ENCODE measurements at regions not wholly inside any gene's neighbourhood (a gene's known extent, or its start where the extent isn't known, plus 50 kb on each side); places are given as distances from the start of the nearest gene placed in this dataset.

GRCh38 chr21:15254111-15254510 lies 189.3 kb upstream of the NRIP1 start:
- TF ChIP-seq ZFP30 (CRISPR knock-in tag; IDR thresholded peaks at IDR 0.05) (no peak), ESRRG (CRISPR knock-in tag; IDR thresholded peaks at IDR 0.05) (no peak), ZNF8 (CRISPR knock-in tag; IDR thresholded peaks at IDR 0.05) (no peak), ZNF565 (CRISPR knock-in tag; conservative IDR thresholded peaks at IDR 0.05; ENCODE audit: low read depth) (no peak), TCF4 (CRISPR knock-in tag; IDR thresholded peaks at IDR 0.05; ENCODE audit: borderline replicate concordance) (no peak), ARNTL (CRISPR knock-in tag; IDR thresholded peaks at IDR 0.05; ENCODE audit: borderline replicate concordance, low read depth) (no peak)
- TF ChIP-seq, protein P1, sequence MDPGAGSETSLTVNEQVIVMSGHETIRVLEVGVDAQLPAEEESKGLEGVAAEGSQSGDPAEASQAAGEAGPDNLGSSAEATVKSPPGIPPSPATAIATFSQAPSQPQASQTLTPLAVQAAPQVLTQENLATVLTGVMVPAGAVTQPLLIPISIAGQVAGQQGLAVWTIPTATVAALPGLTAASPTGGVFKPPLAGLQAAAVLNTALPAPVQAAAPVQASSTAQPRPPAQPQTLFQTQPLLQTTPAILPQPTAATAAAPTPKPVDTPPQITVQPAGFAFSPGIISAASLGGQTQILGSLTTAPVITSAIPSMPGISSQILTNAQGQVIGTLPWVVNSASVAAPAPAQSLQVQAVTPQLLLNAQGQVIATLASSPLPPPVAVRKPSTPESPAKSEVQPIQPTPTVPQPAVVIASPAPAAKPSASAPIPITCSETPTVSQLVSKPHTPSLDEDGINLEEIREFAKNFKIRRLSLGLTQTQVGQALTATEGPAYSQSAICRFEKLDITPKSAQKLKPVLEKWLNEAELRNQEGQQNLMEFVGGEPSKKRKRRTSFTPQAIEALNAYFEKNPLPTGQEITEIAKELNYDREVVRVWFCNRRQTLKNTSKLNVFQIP (CRISPR knock-in tag; IDR thresholded peaks at IDR 0.05; ENCODE audit: borderline replicate concordance, low read depth), result no peak
- TF ChIP-seq, protein P2, sequence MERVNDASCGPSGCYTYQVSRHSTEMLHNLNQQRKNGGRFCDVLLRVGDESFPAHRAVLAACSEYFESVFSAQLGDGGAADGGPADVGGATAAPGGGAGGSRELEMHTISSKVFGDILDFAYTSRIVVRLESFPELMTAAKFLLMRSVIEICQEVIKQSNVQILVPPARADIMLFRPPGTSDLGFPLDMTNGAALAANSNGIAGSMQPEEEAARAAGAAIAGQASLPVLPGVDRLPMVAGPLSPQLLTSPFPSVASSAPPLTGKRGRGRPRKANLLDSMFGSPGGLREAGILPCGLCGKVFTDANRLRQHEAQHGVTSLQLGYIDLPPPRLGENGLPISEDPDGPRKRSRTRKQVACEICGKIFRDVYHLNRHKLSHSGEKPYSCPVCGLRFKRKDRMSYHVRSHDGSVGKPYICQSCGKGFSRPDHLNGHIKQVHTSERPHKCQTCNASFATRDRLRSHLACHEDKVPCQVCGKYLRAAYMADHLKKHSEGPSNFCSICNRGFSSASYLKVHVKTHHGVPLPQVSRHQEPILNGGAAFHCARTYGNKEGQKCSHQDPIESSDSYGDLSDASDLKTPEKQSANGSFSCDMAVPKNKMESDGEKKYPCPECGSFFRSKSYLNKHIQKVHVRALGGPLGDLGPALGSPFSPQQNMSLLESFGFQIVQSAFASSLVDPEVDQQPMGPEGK (CRISPR knock-in tag; IDR thresholded peaks at IDR 0.05; ENCODE audit: borderline replicate concordance), result no peak
- TF ChIP-seq, protein P3, sequence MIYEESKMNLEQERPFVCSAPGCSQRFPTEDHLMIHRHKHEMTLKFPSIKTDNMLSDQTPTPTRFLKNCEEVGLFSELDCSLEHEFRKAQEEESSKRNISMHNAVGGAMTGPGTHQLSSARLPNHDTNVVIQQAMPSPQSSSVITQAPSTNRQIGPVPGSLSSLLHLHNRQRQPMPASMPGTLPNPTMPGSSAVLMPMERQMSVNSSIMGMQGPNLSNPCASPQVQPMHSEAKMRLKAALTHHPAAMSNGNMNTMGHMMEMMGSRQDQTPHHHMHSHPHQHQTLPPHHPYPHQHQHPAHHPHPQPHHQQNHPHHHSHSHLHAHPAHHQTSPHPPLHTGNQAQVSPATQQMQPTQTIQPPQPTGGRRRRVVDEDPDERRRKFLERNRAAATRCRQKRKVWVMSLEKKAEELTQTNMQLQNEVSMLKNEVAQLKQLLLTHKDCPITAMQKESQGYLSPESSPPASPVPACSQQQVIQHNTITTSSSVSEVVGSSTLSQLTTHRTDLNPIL (CRISPR knock-in tag; IDR thresholded peaks at IDR 0.05; ENCODE audit: low read depth), result no peak

All from SK-N-SH treated with all-trans-retinoic acid at 6 μM for 48 hours (cell line).